ENCODE measurements at regions not wholly inside any gene's neighbourhood (a gene's known extent, or its start where the extent isn't known, plus 50 kb on each side); places are given as distances from the start of the nearest gene placed in this dataset.

GRCh38 chr4:24168658-24169057, 278.8 kb upstream of the PPARGC1A start:
- Histone ChIP-seq H3K79me1 (ENCODE audit: low read depth, low read length) (no peaks in the 10 kb centered on the region), H3K4me3 (ENCODE audit: extremely low read depth in 1 of 4, insufficient read depth in 2 of 4, low read depth in 3 of 4, low read length in 4 of 4) (no peak overlapping the region), H4K20me1 (replicated peaks in 1 of 2; ENCODE audit: control insufficient read depth in 1 of 2, insufficient read depth in 2 of 2, low read length in 2 of 2) (no peaks in the 10 kb centered on the region), H3K79me2 (ENCODE audit: control insufficient read depth in 1 of 2, insufficient read depth in 2 of 2, low read length in 2 of 2) (no peaks in the 10 kb centered on the region), H2AFZ (ENCODE audit: low read length) (no peak overlapping the region), H3K36me3 (ENCODE audit: control insufficient read depth in 2 of 4, insufficient read depth in 4 of 4, low read length in 3 of 4) (no peaks in the 10 kb centered on the region), H3K27me3 (replicated peaks in 1 of 4; ENCODE audit: control insufficient read depth in 3 of 4, extremely low read depth in 1 of 4, insufficient read depth in 3 of 4, low read length in 3 of 4) (no peaks in the 10 kb centered on the region), H3K27ac (ENCODE audit: low read depth, low read length) (no peak overlapping the region), H2BK120ac (replicated peaks; ENCODE audit: low read depth, low read length) (no peak overlapping the region), H3K56ac (replicated peaks; ENCODE audit: insufficient read length, low read depth, low read length) (no peak overlapping the region), H3K9me3 (ENCODE audit: insufficient read depth in 2 of 2, low read depth in 1 of 2, low read length in 1 of 2) (no peaks in the 10 kb centered on the region), H4K8ac (ENCODE audit: extremely low read depth, insufficient read depth, low read length) (no peak overlapping the region), H3K4me1 (replicated peaks in 1 of 4; ENCODE audit: control insufficient read depth in 3 of 4, insufficient read depth in 4 of 4, low read length in 3 of 4) (no peaks in the 10 kb centered on the region), H3K4me2 (ENCODE audit: insufficient read depth in 1 of 2, low read depth in 2 of 2, low read length in 2 of 2) (no peak overlapping the region), H2BK20ac (ENCODE audit: low read length) (no peak overlapping the region), H2BK5ac (ENCODE audit: low read depth, low read length) (no peak overlapping the region), H2BK12ac (ENCODE audit: low read depth, low read length) (no peak overlapping the region), H4K5ac (ENCODE audit: insufficient read length, low read depth, low read length) (no peak overlapping the region), H2AK5ac (ENCODE audit: low read depth, low read length) (no peak overlapping the region), H2BK15ac (ENCODE audit: low read length) (no peak overlapping the region), H3K4ac (replicated peaks; ENCODE audit: insufficient read length, low read depth, low read length) (no peak overlapping the region), H3K14ac (ENCODE audit: insufficient read length) (no peak overlapping the region), H3K18ac (ENCODE audit: extremely low read depth, low read length) (no peak overlapping the region), H3K23me2 (ENCODE audit: low read depth, low read length) (no peaks in the 10 kb centered on the region), H4K91ac (replicated peaks; ENCODE audit: insufficient read length, low read length) (no peak overlapping the region), H3K23ac (ENCODE audit: insufficient read length) (no peak overlapping the region), H3K9ac (replicated peaks in 1 of 4; ENCODE audit: extremely low read depth in 1 of 4, low read depth in 3 of 4, low read length in 3 of 4) (no peak overlapping the region)
- CTCF ChIA-PET (ENCODE audit: partially characterized antibody): no interaction called here
- FAIRE-seq (no peak), DNase-seq (ENCODE audit: low read depth in 1 of 2, low spot score in 2 of 2) (no peak)
- POLR2A ChIA-PET (ENCODE audit: partially characterized antibody): no interaction called here
- TF ChIP-seq POLR2A (IDR thresholded peaks at IDR 0.05; ENCODE audit: control extremely low read depth in 1 of 2, low read depth in 2 of 2, low read length in 2 of 2) (no peak), JUND (IDR thresholded peaks at IDR 0.05; ENCODE audit: low read length) (no peak), EP300 (IDR thresholded peaks at IDR 0.05; ENCODE audit: borderline replicate concordance in 1 of 2, low read depth in 2 of 2, low read length in 2 of 2) (no peak), FOSL1 (IDR thresholded peaks at IDR 0.05; ENCODE audit: insufficient read depth, low read depth, low read length) (no peak), SP4 (IDR thresholded peaks at IDR 0.05; ENCODE audit: low read length) (no peak), CHD1 (IDR thresholded peaks at IDR 0.05; ENCODE audit: low read depth, low read length) (no peak), POLR2AphosphoS5 (IDR thresholded peaks at IDR 0.05; ENCODE audit: low read depth, low read length) (no peak), CTBP2 (IDR thresholded peaks at IDR 0.05; ENCODE audit: borderline replicate concordance, insufficient read depth, insufficient read length, low read length) (no peak), MAFK (IDR thresholded peaks at IDR 0.05; ENCODE audit: low read depth, low read length) (peak; percentile 59; the same call in 1 of the 2 replicates)
- WGBS, 2 experiments (ENCODE audit: extremely low coverage in 1 of 2, insufficient coverage in 1 of 2, insufficient read length in 1 of 2, insufficient replicate concordance in 2 of 2, low coverage in 1 of 2, low lambda C conversion rate in 2 of 2, missing lambda C conversion rate in 1 of 2): 81% methylated on average over 2 of the region's 2 CpGs; no CpG with 5 or more reads in 1 of the 2 experiments
